ENCODE measurements at regions not wholly inside any gene's neighbourhood (a gene's known extent, or its start where the extent isn't known, plus 50 kb on each side); places are given as distances from the start of the nearest gene placed in this dataset.

GRCh38 chr4:149931431-149931830 is 115.8 kb upstream of the IQCM start:
- DNase-seq: no peak

GRCh38 chr4:149932188-149932587 is 116.5 kb upstream of the IQCM start:
- DNase-seq: no peak

- no peak for DNase-seq
Observed at GRCh38 chr4:149933120-149933519, 117.5 kb upstream of the IQCM start.

GRCh38 chr4:149933883-149934282 is 118.2 kb upstream of the IQCM start:
- DNase-seq: no peak

GRCh38 chr4:149949381-149949780 is 128.9 kb upstream of the DCLK2 start:
- no peak for DNase-seq

- no peak for DNase-seq
Observed at GRCh38 chr4:149951152-149951900, 126.9 kb upstream of the DCLK2 start.

GRCh38 chr4:149952101-149952500 is 126.1 kb upstream of the DCLK2 start:
- DNase-seq: no peak

- no peak for DNase-seq
Observed at GRCh38 chr4:149952716-149953115, 125.5 kb upstream of the DCLK2 start.

- DNase-seq: no peak
Observed at GRCh38 chr4:149955780-149956390, 122.4 kb upstream of the DCLK2 start.

GRCh38 chr4:149956678-149957077 is 121.6 kb upstream of the DCLK2 start:
- DNase-seq: no peak

GRCh38 chr4:149961876-149962597 is 116.2 kb upstream of the DCLK2 start:
- peak; percentile 6 for DNase-seq

- DNase-seq: no peak
Observed at GRCh38 chr4:149964001-149964796, 114.0 kb upstream of the DCLK2 start.

GRCh38 chr4:149965206-149965605 is 113.0 kb upstream of the DCLK2 start:
- no peak for DNase-seq

GRCh38 chr4:149972407-149972806 is 105.8 kb upstream of the DCLK2 start:
- no peak for DNase-seq

GRCh38 chr4:149973181-149973580 is 105.1 kb upstream of the DCLK2 start:
- no peak for DNase-seq

- DNase-seq: no peak
Observed at GRCh38 chr4:149975172-149975571, 103.1 kb upstream of the DCLK2 start.

- DNase-seq: no peak
Observed at GRCh38 chr4:149980121-149980682, 98.0 kb upstream of the DCLK2 start.

GRCh38 chr4:149980941-149981340 is 97.3 kb upstream of the DCLK2 start:
- peak; percentile 21 for DNase-seq

- DNase-seq: no peak
Observed at GRCh38 chr4:149983401-149983800, 94.8 kb upstream of the DCLK2 start.

- DNase-seq: no peak
Observed at GRCh38 chr4:149983931-149984330, 94.3 kb upstream of the DCLK2 start.

GRCh38 chr4:149985981-149986380 is 92.3 kb upstream of the DCLK2 start:
- DNase-seq: no peak

GRCh38 chr4:149986917-149987316 is 91.3 kb upstream of the DCLK2 start:
- no peak for DNase-seq
